ENCODE measurements at regions not wholly inside any gene's neighbourhood (a gene's known extent, or its start where the extent isn't known, plus 50 kb on each side); places are given as distances from the start of the nearest gene placed in this dataset.

DNA sequence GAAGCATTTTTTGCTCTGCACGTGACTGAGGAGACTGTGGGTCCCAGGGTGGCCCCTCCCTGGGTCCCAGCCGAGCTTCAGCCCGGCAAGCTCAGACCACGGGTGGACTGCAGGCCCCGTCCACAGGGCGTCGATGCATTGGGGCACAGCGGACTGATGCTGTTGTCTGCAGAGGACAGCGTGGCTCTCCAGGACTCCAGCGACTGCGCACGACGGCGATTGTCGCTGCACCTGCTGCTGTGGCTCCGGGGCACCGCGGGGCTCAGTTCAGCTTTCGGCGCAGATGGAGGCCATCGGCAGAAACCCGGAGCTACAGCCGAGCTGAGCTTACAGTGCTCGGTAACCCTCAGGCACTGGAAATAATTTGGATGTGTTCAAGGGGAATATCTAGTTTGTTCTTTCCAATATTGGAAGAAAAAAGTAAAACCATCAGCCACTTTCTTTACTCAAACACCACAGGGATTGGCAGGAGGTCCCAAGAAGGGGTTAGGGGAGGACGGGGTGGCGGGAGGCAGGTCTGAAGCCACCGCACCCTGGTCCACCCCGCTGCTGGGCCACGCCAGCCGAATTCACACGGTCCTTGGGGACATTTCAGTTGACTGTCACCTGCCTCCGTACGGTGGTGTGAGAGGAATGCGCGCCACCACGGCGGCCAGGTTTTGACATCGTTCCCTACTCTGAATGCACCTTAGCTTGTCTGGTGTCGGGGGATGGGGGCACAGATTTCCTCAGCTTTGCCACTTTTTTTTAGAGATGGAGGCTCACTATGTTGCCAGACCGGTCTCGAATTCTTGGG is 88.7 kb upstream of the RPH3AL start:
- TF ChIP-seq, protein P1, sequence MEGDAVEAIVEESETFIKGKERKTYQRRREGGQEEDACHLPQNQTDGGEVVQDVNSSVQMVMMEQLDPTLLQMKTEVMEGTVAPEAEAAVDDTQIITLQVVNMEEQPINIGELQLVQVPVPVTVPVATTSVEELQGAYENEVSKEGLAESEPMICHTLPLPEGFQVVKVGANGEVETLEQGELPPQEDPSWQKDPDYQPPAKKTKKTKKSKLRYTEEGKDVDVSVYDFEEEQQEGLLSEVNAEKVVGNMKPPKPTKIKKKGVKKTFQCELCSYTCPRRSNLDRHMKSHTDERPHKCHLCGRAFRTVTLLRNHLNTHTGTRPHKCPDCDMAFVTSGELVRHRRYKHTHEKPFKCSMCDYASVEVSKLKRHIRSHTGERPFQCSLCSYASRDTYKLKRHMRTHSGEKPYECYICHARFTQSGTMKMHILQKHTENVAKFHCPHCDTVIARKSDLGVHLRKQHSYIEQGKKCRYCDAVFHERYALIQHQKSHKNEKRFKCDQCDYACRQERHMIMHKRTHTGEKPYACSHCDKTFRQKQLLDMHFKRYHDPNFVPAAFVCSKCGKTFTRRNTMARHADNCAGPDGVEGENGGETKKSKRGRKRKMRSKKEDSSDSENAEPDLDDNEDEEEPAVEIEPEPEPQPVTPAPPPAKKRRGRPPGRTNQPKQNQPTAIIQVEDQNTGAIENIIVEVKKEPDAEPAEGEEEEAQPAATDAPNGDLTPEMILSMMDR (IDR thresholded peaks at IDR 0.05): no peak
- no peak for TF ChIP-seq RAD21 (IDR thresholded peaks at IDR 0.05; ENCODE audit: low read length)
- TF ChIP-seq TAF1 (IDR thresholded peaks at IDR 0.05; ENCODE audit: borderline replicate concordance, low read depth, low read length): no peak
- TF ChIP-seq RFX5 (IDR thresholded peaks at IDR 0.05; ENCODE audit: low read length): no peak
- TF ChIP-seq, protein P2, sequence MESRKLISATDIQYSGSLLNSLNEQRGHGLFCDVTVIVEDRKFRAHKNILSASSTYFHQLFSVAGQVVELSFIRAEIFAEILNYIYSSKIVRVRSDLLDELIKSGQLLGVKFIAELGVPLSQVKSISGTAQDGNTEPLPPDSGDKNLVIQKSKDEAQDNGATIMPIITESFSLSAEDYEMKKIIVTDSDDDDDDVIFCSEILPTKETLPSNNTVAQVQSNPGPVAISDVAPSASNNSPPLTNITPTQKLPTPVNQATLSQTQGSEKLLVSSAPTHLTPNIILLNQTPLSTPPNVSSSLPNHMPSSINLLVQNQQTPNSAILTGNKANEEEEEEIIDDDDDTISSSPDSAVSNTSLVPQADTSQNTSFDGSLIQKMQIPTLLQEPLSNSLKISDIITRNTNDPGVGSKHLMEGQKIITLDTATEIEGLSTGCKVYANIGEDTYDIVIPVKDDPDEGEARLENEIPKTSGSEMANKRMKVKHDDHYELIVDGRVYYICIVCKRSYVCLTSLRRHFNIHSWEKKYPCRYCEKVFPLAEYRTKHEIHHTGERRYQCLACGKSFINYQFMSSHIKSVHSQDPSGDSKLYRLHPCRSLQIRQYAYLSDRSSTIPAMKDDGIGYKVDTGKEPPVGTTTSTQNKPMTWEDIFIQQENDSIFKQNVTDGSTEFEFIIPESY (IDR thresholded peaks at IDR 0.05; ENCODE audit: borderline replicate concordance, low read depth): no peak

All from SK-N-SH (cell line).